ENCODE measurements at regions not wholly inside any gene's neighbourhood (a gene's known extent, or its start where the extent isn't known, plus 50 kb on each side); places are given as distances from the start of the nearest gene placed in this dataset.

DNA sequence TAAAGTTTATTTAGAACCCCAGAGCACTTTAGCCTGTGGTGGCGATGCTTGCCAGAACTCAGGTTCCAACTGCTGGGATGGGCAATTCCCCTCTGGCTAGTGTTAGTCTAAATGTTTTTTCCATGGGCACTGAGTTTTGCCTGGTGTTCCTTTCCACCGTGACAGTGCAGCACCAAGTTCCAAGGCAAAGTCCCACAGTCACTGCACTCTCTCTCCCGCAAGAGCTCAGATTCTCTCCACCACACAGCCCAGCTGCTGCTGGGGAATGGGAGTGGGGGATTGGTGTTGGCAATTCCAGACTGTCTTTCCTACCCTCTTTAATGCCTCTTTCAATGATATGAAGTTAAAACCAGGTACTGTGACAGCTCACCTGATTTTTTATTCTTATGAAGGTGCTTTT is 247.6 kb downstream of the ALDH8A1 start:
- Histone ChIP-seq H3K9me2 (ENCODE audit: insufficient read depth) (no peaks in the 10 kb centered on the region), H3K9ac (no peak overlapping the region), H3K27ac (no peak overlapping the region), H3F3A (ENCODE audit: insufficient read depth) (no peaks in the 10 kb centered on the region), H4K20me1 (ENCODE audit: insufficient read depth) (no peaks in the 10 kb centered on the region), H3K4me1 (ENCODE audit: insufficient read depth) (peaks cover 8% of the 10 kb centered on the region; the same call in 1 of the 2 replicates), H3K36me3 (ENCODE audit: low read depth) (no peaks in the 10 kb centered on the region), H3K9me3 (ENCODE audit: low read depth) (no peaks in the 10 kb centered on the region), H3K79me2 (ENCODE audit: insufficient read depth) (no peaks in the 10 kb centered on the region), H2AFZ (no peak overlapping the region), H3K27me3 (replicated peaks; ENCODE audit: insufficient read depth) (no peaks in the 10 kb centered on the region), H3K4me3 (no peak overlapping the region), H3K4me2 (ENCODE audit: unreplicated experiment) (no peak overlapping the region)
- DNase-seq, result no peak
- in situ Hi-C loops (cut with MboI), result no loop called here
- 96 to 100% methylated on average over 3 of the region's 3 CpGs for WGBS, 2 experiments (ENCODE audit: low coverage in 1 of 2, low lambda C conversion rate in 2 of 2, missing lambda C conversion rate in 2 of 2)
- no peak for TF ChIP-seq EZH2phosphoT487 (IDR thresholded peaks at IDR 0.05; ENCODE audit: insufficient read depth, low read depth)
- no peak for TF ChIP-seq EZH2 (IDR thresholded peaks at IDR 0.05; ENCODE audit: insufficient read depth, poor library complexity, severe bottlenecking)

- Histone ChIP-seq H3K79me2 (ENCODE audit: insufficient read depth) (no peaks in the 10 kb centered on the region), H3K9me3 (ENCODE audit: low read depth) (no peaks in the 10 kb centered on the region), H3K27me3 (replicated peaks; ENCODE audit: insufficient read depth) (no peaks in the 10 kb centered on the region), H3K4me2 (ENCODE audit: unreplicated experiment) (no peak overlapping the region), H3K36me3 (ENCODE audit: low read depth) (no peaks in the 10 kb centered on the region), H2AFZ (no peak overlapping the region), H3K4me3 (no peak overlapping the region), H3K27ac (no peak overlapping the region), H3F3A (ENCODE audit: insufficient read depth) (no peaks in the 10 kb centered on the region), H3K4me1 (ENCODE audit: insufficient read depth) (no peaks in the 10 kb centered on the region), H4K20me1 (ENCODE audit: insufficient read depth) (no peaks in the 10 kb centered on the region), H3K9ac (no peak overlapping the region), H3K9me2 (ENCODE audit: insufficient read depth) (no peaks in the 10 kb centered on the region)
- DNase-seq, result no peak
- WGBS, 2 experiments (ENCODE audit: low coverage in 1 of 2, low lambda C conversion rate in 2 of 2, missing lambda C conversion rate in 2 of 2), result 86 to 89% methylated on average over 1 of the region's 1 CpG
- no peak for TF ChIP-seq EZH2phosphoT487 (IDR thresholded peaks at IDR 0.05; ENCODE audit: insufficient read depth, low read depth)
- TF ChIP-seq EZH2 (IDR thresholded peaks at IDR 0.05; ENCODE audit: insufficient read depth, poor library complexity, severe bottlenecking), result no peak
- in situ Hi-C loops (cut with MboI), result no loop called here
Measured at GRCh38 chr6:134701301-134701700, 248.6 kb downstream of the ALDH8A1 start.

GRCh38 chr6:134698228-134698627 is 251.7 kb downstream of the ALDH8A1 start:
- Histone ChIP-seq H3K9ac (no peak overlapping the region), H3K9me2 (ENCODE audit: insufficient read depth) (no peaks in the 10 kb centered on the region), H3K36me3 (ENCODE audit: low read depth) (no peaks in the 10 kb centered on the region), H2AFZ (no peak overlapping the region), H3F3A (ENCODE audit: insufficient read depth) (no peaks in the 10 kb centered on the region), H3K4me3 (no peak overlapping the region), H3K27ac (no peak overlapping the region), H4K20me1 (ENCODE audit: insufficient read depth) (no peaks in the 10 kb centered on the region), H3K79me2 (ENCODE audit: insufficient read depth) (no peaks in the 10 kb centered on the region), H3K4me1 (ENCODE audit: insufficient read depth) (no peaks in the 10 kb centered on the region), H3K9me3 (ENCODE audit: low read depth) (no peaks in the 10 kb centered on the region), H3K27me3 (replicated peaks; ENCODE audit: insufficient read depth) (no peaks in the 10 kb centered on the region), H3K4me2 (ENCODE audit: unreplicated experiment) (no peak overlapping the region)
- no peak for DNase-seq
- in situ Hi-C loops (cut with MboI), result loop anchor here (25.0 kb wide), 1 partner anchor 114 kb away; no protein-coding TSS in a partner anchor
- WGBS, 2 experiments (ENCODE audit: low coverage in 1 of 2, low lambda C conversion rate in 2 of 2, missing lambda C conversion rate in 2 of 2), result 46 to 50% methylated on average over 1 of the region's 1 CpG
- TF ChIP-seq EZH2phosphoT487 (IDR thresholded peaks at IDR 0.05; ENCODE audit: insufficient read depth, low read depth) (no peak), EZH2 (IDR thresholded peaks at IDR 0.05; ENCODE audit: insufficient read depth, poor library complexity, severe bottlenecking) (no peak)

DNA sequence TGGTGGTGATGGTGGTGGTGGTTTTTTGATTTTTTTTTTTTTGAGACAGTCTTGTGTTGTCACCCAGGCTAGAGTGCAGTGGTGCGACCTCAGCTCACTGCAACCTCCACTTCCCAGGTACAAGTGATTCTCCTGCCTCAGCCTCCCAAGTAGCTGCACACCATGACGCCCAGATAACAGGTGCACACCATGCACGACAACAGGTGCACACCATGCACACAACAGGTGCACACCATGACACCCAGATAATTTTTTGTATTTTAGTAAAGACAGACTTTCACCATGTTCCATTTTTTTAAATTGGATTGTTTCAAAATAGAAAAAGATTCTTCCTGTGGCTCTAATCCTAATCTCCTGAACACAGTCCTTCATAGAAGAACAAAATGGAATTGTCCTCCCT is 257.9 kb downstream of the ALDH8A1 start:
- WGBS, 2 experiments (ENCODE audit: low coverage in 1 of 2, low lambda C conversion rate in 2 of 2, missing lambda C conversion rate in 2 of 2), result 85 to 90% methylated on average over 3 of the region's 3 CpGs
- no peak overlapping the region for H3K27ac ChIP-seq
- H3K9ac ChIP-seq, result no peak overlapping the region
- no peaks in the 10 kb centered on the region for H3K79me2 ChIP-seq (ENCODE audit: insufficient read depth)
- H3K27me3 ChIP-seq (replicated peaks; ENCODE audit: insufficient read depth), result peaks cover 7% of the 10 kb centered on the region; the same call in 1 of the 2 replicates
- no peak overlapping the region for H3K4me3 ChIP-seq
- no peaks in the 10 kb centered on the region for H3K9me3 ChIP-seq (ENCODE audit: low read depth)
- no peaks in the 10 kb centered on the region for H3K36me3 ChIP-seq (ENCODE audit: low read depth)
- no peak overlapping the region for H2AFZ ChIP-seq
- H3K4me2 ChIP-seq (ENCODE audit: unreplicated experiment), result no peak overlapping the region
- no peaks in the 10 kb centered on the region for H3F3A ChIP-seq (ENCODE audit: insufficient read depth)
- H3K9me2 ChIP-seq (ENCODE audit: insufficient read depth), result no peaks in the 10 kb centered on the region
- no peaks in the 10 kb centered on the region for H4K20me1 ChIP-seq (ENCODE audit: insufficient read depth)
- in situ Hi-C loops (cut with MboI), result loop anchor here (25.0 kb wide), 1 partner anchor 120 kb away; no protein-coding TSS in a partner anchor
- TF ChIP-seq EZH2 (IDR thresholded peaks at IDR 0.05; ENCODE audit: insufficient read depth, poor library complexity, severe bottlenecking) (no peak), EZH2phosphoT487 (IDR thresholded peaks at IDR 0.05; ENCODE audit: insufficient read depth, low read depth) (no peak)
- no peak for DNase-seq
- H3K4me1 ChIP-seq (ENCODE audit: insufficient read depth), result no peaks in the 10 kb centered on the region

GRCh38 chr6:134691180-134691579 is 258.7 kb downstream of the ALDH8A1 start:
- Histone ChIP-seq H3K9me3 (ENCODE audit: low read depth) (no peaks in the 10 kb centered on the region), H3K79me2 (ENCODE audit: insufficient read depth) (no peaks in the 10 kb centered on the region), H3K4me3 (no peak overlapping the region), H3K4me2 (ENCODE audit: unreplicated experiment) (no peak overlapping the region), H3K27ac (no peak overlapping the region), H3K9ac (no peak overlapping the region), H3F3A (ENCODE audit: insufficient read depth) (peaks cover 5% of the 10 kb centered on the region; the same call in 1 of the 2 replicates), H3K27me3 (replicated peaks; ENCODE audit: insufficient read depth) (peaks cover 7% of the 10 kb centered on the region; the same call in 1 of the 2 replicates), H3K4me1 (ENCODE audit: insufficient read depth) (0 out of 2 replicates have a peak, but pooled peaks cover under 1% of the 10 kb centered on the region), H3K9me2 (ENCODE audit: insufficient read depth) (no peaks in the 10 kb centered on the region), H3K36me3 (ENCODE audit: low read depth) (no peaks in the 10 kb centered on the region), H2AFZ (no peak overlapping the region), H4K20me1 (ENCODE audit: insufficient read depth) (no peaks in the 10 kb centered on the region)
- TF ChIP-seq EZH2 (IDR thresholded peaks at IDR 0.05; ENCODE audit: insufficient read depth, poor library complexity, severe bottlenecking) (no peak), EZH2phosphoT487 (IDR thresholded peaks at IDR 0.05; ENCODE audit: insufficient read depth, low read depth) (no peak)
- in situ Hi-C loops (cut with MboI), result loop anchor here (25.0 kb wide), 1 partner anchor 121 kb away; no protein-coding TSS in a partner anchor
- 50 to 52% methylated on average over 2 of the region's 2 CpGs for WGBS, 2 experiments (ENCODE audit: low coverage in 1 of 2, low lambda C conversion rate in 2 of 2, missing lambda C conversion rate in 2 of 2)
- DNase-seq, result no peak
